GM12891 (cell line): ENCODE measurements at regions not wholly inside any gene's neighbourhood (a gene's known extent, or its start where the extent isn't known, plus 50 kb on each side); places are given as distances from the start of the nearest gene placed in this dataset.

Experiments used
- DNase-seq: peaks from one replicate; pipeline ENCODE4 v3.0.0; 2011; ENCODE audit warnings: low spot score; ENCODE audit not compliant: insufficient read length
- FAIRE-seq: peaks from 2 replicates; lab custom pipeline; 2011; peaks lifted over from hg19 to GRCh38; lab: Jason Lieb, UNC
- PAX5 ChIP-seq: IDR thresholded peaks from 2 replicates; pipeline ENCODE4 v1.6.1; 2011; ENCODE audit warnings: low read length, moderate library complexity, mild to moderate bottlenecking; ENCODE audit not compliant: insufficient read depth, severe bottlenecking
- POLR2A ChIP-seq: IDR thresholded peaks from 2 replicates; pipeline ENCODE4 v1.6.1; 2011; ENCODE audit warnings: low read depth, low read length, control low read depth
- POLR2AphosphoS5 ChIP-seq: IDR thresholded peaks from 2 replicates; pipeline ENCODE4 v1.6.1; 2011; ENCODE audit warnings: low read depth, low read length, control low read depth
- POU2F2 ChIP-seq: IDR thresholded peaks from 2 replicates; pipeline ENCODE4 v1.6.1; 2011; ENCODE audit warnings: low read depth, mild to moderate bottlenecking, control low read depth, low read length, moderate library complexity
- SPI1 ChIP-seq: IDR thresholded peaks from 2 replicates; pipeline ENCODE4 v1.6.1; 2011; ENCODE audit warnings: low read depth, low read length, control low read depth
- TAF1 ChIP-seq: IDR thresholded peaks from 2 replicates; pipeline ENCODE4 v1.6.1; 2011; ENCODE audit warnings: low read depth, low read length, control low read depth

- FAIRE-seq = no peak
These were observed 496.7 kb downstream of the COG6 start for GRCh38 chr13:40152145-40152544.

DNA sequence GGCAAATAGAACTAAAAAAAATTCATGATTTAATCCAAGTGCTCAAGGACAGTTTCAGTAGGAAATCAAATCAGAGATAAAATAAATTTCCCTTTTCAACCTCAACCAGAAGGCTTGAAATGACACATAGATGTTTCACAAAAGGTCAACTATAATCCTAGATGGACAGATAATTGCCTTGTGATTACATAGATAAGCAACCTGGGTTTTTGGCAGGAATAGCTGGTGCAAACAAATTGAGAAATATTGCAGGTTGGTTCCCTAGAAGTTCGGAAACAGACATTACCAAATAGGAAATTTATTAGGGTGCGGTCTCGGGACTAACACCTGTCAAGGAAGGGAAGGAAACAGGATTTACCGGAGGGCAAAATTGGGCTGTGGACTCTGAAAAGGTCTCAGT, 497.5 kb downstream of the COG6 start:
- DNase-seq = no peak
- TF ChIP-seq PAX5 (no peak), POU2F2 (no peak), SPI1 (no peak), POLR2A (no peak), POLR2AphosphoS5 (no peak), TAF1 (no peak)
- no peak for FAIRE-seq

More at GRCh38 chr13:40152145-40152544, 496.7 kb downstream of the COG6 start:
- DNase-seq = no peak
- TF ChIP-seq POLR2A = no peak
- TF ChIP-seq POU2F2 = no peak
- TF ChIP-seq POLR2AphosphoS5 = no peak
- TF ChIP-seq TAF1 = no peak
- no peak for TF ChIP-seq PAX5
- TF ChIP-seq SPI1 = no peak

DNA sequence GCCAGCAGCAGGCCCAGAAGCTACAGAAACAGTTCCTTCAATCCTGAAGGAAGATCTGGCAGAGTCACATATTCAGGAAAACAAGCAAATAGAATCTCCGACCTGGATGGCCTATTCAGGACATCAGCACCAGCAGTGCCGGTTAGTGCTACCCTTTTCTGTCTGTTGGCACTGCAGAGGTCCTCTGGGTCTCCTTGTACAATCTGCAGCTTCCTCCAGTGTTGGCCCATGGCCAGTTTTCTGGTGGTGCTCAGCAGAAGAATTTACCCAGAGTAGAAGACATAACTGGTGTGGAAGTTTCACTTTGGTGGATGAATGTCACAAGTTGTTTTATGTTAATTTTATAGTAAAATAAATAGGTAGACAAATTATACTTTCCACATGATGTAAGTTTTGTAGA, 498.1 kb downstream of the COG6 start:
- FAIRE-seq (no peak), DNase-seq (no peak)
- TF ChIP-seq TAF1 (no peak), POLR2A (no peak), PAX5 (no peak), POU2F2 (no peak), SPI1 (no peak)

- DNase-seq = no peak
- TF ChIP-seq TAF1 = no peak
- TF ChIP-seq POLR2AphosphoS5 = no peak
- no peak for TF ChIP-seq POU2F2
- TF ChIP-seq SPI1 = no peak
- no peak for TF ChIP-seq PAX5
- no peak for TF ChIP-seq POLR2A
- FAIRE-seq = no peak
These were observed 499.7 kb downstream of the COG6 start for GRCh38 chr13:40155201-40155600.

GRCh38 chr13:40158218-40158617, 502.8 kb downstream of the COG6 start:
- no peak for DNase-seq
- TF ChIP-seq POLR2AphosphoS5 (no peak), PAX5 (no peak), POU2F2 (no peak), SPI1 (no peak), TAF1 (no peak), POLR2A (no peak)
- FAIRE-seq = no peak

DNA sequence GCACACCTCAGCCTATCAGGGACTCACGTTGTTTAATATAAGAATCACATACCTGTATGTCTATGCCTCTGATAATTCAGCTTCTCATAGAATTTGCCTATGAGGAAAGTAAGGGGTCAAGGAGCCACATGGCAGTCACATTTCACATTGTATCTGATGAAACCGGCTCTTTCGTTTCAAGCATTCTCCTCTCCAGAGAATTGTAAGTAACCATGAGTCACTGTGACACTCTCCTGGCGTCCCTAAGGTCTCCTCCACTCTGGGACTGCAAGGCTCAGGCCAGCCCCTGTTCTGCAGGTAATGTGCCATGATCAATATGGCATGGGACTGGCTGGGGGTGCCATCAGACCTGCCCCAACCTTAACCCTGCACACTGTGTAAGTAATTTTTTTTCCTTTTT, 503.3 kb downstream of the COG6 start:
- no peak for TF ChIP-seq POU2F2
- TF ChIP-seq POLR2AphosphoS5 = no peak
- TF ChIP-seq SPI1 = no peak
- TF ChIP-seq TAF1 = no peak
- TF ChIP-seq POLR2A = no peak
- TF ChIP-seq PAX5 = no peak
- FAIRE-seq (no peak), DNase-seq (no peak)

DNA sequence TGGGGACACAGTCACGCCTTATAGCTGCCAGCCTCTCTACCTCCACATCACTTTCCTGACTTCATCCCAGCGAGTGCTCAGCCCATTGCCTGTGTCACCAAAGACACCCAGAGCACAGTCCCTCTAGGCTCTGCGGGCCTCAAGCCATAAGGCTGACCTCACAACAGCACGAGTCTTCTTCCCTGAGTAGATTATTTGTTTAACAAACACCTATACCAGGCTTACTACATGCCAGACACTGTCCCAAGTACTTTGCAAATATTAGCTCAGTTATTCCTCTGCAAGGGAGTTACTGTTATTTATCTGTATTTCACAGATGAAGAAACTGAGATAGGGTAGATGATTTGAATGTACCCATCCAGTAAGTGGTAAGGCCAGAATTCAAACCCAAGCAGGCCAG, 504.3 kb downstream of the COG6 start:
- no peak for TF ChIP-seq SPI1
- no peak for TF ChIP-seq PAX5
- TF ChIP-seq POLR2A = no peak
- no peak for TF ChIP-seq TAF1
- TF ChIP-seq POLR2AphosphoS5 = no peak
- TF ChIP-seq POU2F2 = no peak
- no peak for FAIRE-seq
- DNase-seq = no peak

GRCh38 chr13:40160618-40161350, 505.3 kb downstream of the COG6 start:
- DNase-seq (no peak), FAIRE-seq (no peak)
- TF ChIP-seq TAF1 = no peak
- TF ChIP-seq POU2F2 = no peak

- FAIRE-seq = no peak
- TF ChIP-seq POLR2AphosphoS5 (no peak), SPI1 (no peak), PAX5 (no peak), TAF1 (no peak), POU2F2 (no peak), POLR2A (no peak)
- DNase-seq = no peak
These were observed 505.1 kb downstream of the FOXO1 start for GRCh38 chr13:40161351-40161810.

- FAIRE-seq = no peak
- TF ChIP-seq TAF1 = no peak
- no peak for DNase-seq
These were observed 504.5 kb downstream of the FOXO1 start for GRCh38 chr13:40161931-40162330.
